HEK293 (cell line): ENCODE measurements at regions not wholly inside any gene's neighbourhood (a gene's known extent, or its start where the extent isn't known, plus 50 kb on each side); places are given as distances from the start of the nearest gene placed in this dataset.

Experiments
- CTCF ChIP-seq: fragments of 450-650 bp; formaldehyde crosslinking; IDR thresholded peaks from 2 replicates; pipeline ENCODE4 v1.5.1; 2016; ENCODE audit warnings: missing biosample characterization, missing genetic modification characterization
- OSR2 ChIP-seq: fragments of 450-650 bp; formaldehyde crosslinking; IDR thresholded peaks from 2 replicates; pipeline ENCODE4 v1.5.1; 2016; ENCODE audit warnings: missing biosample characterization, missing genetic modification characterization
- PBX3 ChIP-seq: sonication (generic); formaldehyde crosslinking; IDR thresholded peaks from 2 replicates; pipeline ENCODE4 v1.8.1; 2022; ENCODE audit warnings: mild to moderate bottlenecking, moderate library complexity, missing genetic modification reagents
- SALL2 ChIP-seq: fragments of 450-650 bp; formaldehyde crosslinking; IDR thresholded peaks from 2 replicates; pipeline ENCODE4 v1.5.0; 2017; ENCODE audit warnings: missing biosample characterization, mild to moderate bottlenecking, missing genetic modification characterization, borderline replicate concordance
- TCF7L2 ChIP-seq: IDR thresholded peaks from 2 replicates; pipeline ENCODE4 v1.6.1; 2011; ENCODE audit warnings: low read depth, mild to moderate bottlenecking, inconsistent platforms, low read length, moderate library complexity, borderline replicate concordance

GRCh38 chr15:52857937-52858781 lies 68.0 kb upstream of the ONECUT1 start:
- TF ChIP-seq CTCF (tag by site-specific recombination): no peak
- no peak for TF ChIP-seq SALL2 (tag by site-specific recombination)
- no peak for TF ChIP-seq OSR2 (tag by site-specific recombination)
- TF ChIP-seq TCF7L2: no peak
- TF ChIP-seq PBX3 (CRISPR knock-in tag): no peak
